AG04450 (cell line): ENCODE measurements at regions not wholly inside any gene's neighbourhood (a gene's known extent, or its start where the extent isn't known, plus 50 kb on each side); places are given as distances from the start of the nearest gene placed in this dataset.

ENCODE experiments used
- CTCF ChIA-PET: fragments of 300-600, 350-600 bp; formaldehyde crosslinking; extraction: SDS; loops from one replicate; lab custom pipeline; 2022; ENCODE audit warnings: antibody characterized with exemption, inconsistent platforms; lab: Charles Lee
- POLR2A ChIA-PET: fragments of 350-600 bp; formaldehyde crosslinking; extraction: SDS; loops from one replicate; lab custom pipeline; 2021; ENCODE audit warnings: antibody characterized with exemption, inconsistent platforms; lab: Yijun Ruan, JAX
- DNase-seq: peaks from one replicate; pipeline ENCODE4 v3.0.0-alpha.2; 2011; ENCODE audit warnings: low read depth, low spot score
- H3K27ac ChIP-seq: one replicate; pipeline ENCODE4 v1.5.1; 2012; ENCODE audit warnings: low read depth, low read length, control low read depth
- H3K27me3 ChIP-seq: one replicate; pipeline ENCODE4 v1.6.0; 2012; ENCODE audit warnings: low read length; ENCODE audit not compliant: control insufficient read depth, insufficient read depth
- H3K4me3 ChIP-seq: 2 replicates; pipeline ENCODE4 v1.5.1; 2011; ENCODE audit warnings: mild to moderate bottlenecking, low read depth, low read length, control low read depth
- H3K9me3 ChIP-seq: 2 replicates; pipeline ENCODE4 v1.5.1; 2012; ENCODE audit warnings: low read length; ENCODE audit not compliant: control insufficient read depth, insufficient read depth
- TF ChIP-seq, protein P1 (sequence below): IDR thresholded peaks from 2 replicates; pipeline ENCODE4 v1.5.1; 2011; ENCODE audit warnings: low read depth, low read length, control low read depth, inconsistent platforms

DNA sequence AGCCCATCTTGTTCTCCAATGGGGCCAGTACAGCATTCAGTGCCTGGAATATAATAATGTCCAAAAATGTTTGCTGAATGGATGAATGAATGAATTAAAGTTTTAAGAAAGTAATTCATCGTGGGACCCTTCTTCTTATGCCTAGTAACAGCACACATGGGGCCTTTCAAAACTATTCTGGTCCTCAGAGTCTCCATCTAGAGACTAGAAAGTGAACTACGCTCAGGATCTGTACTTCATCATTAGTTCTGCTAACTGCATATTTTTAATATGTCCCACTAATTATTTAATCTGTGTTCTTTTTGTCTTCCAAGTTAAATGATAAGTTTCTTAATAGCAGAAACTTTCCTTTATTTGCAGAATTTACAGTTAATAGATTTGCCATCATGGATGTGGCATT is 172.5 kb downstream of the SMAD2 start:
- no peak overlapping the region for H3K4me3 ChIP-seq
- DNase-seq, result no peak
- CTCF ChIA-PET, result interaction anchor here (1.0 kb wide), 1 partner anchor 9 kb away, joined by 4 read pairs; no protein-coding TSS in a partner anchor
- no peaks in the 10 kb centered on the region for H3K27me3 ChIP-seq
- POLR2A ChIA-PET, result no interaction called here
- TF ChIP-seq, protein P1, sequence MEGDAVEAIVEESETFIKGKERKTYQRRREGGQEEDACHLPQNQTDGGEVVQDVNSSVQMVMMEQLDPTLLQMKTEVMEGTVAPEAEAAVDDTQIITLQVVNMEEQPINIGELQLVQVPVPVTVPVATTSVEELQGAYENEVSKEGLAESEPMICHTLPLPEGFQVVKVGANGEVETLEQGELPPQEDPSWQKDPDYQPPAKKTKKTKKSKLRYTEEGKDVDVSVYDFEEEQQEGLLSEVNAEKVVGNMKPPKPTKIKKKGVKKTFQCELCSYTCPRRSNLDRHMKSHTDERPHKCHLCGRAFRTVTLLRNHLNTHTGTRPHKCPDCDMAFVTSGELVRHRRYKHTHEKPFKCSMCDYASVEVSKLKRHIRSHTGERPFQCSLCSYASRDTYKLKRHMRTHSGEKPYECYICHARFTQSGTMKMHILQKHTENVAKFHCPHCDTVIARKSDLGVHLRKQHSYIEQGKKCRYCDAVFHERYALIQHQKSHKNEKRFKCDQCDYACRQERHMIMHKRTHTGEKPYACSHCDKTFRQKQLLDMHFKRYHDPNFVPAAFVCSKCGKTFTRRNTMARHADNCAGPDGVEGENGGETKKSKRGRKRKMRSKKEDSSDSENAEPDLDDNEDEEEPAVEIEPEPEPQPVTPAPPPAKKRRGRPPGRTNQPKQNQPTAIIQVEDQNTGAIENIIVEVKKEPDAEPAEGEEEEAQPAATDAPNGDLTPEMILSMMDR, result peak; percentile 42
- H3K27ac ChIP-seq, result no peak overlapping the region
- H3K9me3 ChIP-seq, result no peaks in the 10 kb centered on the region; the same call in 1 of the 2 replicates

DNA sequence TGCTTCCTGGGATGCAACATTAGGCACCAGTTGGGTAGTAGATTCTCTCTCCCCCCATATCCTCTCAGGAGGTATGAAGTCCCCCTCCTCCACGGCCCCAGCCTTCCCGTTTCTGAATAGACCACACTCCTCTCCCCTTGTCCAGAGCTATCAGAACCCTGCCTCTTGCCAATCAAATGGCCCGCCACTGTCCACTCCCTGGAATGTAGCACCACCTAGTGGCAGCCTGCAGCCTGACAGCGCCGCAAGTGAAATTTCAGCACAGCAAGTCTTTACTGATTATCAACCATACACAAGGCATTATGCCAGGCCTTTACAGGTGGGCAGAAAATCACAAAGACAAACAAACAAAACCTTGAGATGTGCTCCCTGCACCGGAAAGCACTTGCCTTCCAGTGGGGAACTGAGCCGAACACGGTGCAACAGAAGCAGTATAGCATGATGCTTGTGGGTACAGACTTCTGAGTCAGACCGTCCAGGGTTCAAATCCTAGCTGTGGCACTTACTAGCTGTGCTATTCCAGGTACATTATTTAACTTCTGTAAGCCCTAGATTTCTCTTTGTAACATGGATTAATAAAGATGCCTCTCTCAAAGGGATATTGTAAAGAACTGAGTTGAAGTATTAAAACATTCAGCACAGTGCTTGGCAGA is 174.0 kb downstream of the SMAD2 start:
- Histone ChIP-seq H3K27ac (no peak overlapping the region), H3K27me3 (no peaks in the 10 kb centered on the region), H3K9me3 (no peaks in the 10 kb centered on the region; the same call in 1 of the 2 replicates), H3K4me3 (no peak overlapping the region)
- no peak for DNase-seq
- ChIA-PET POLR2A (no interaction called here), CTCF (interaction anchor here (0.6 to 1.0 kb wide), 5 partner anchors 15 to 657 kb away, joined by 3 to 5 read pairs (median 3); no protein-coding TSS in a partner anchor)
- TF ChIP-seq, protein P1, result peak; percentile 89

- Histone ChIP-seq H3K27me3 (no peaks in the 10 kb centered on the region), H3K4me3 (no peak overlapping the region), H3K9me3 (no peaks in the 10 kb centered on the region), H3K27ac (no peak overlapping the region)
- ChIA-PET CTCF (interaction anchor here (0.7 to 1.9 kb wide), 11 partner anchors 11 to 917 kb away, joined by 3 to 9 read pairs (median 3); no protein-coding TSS in a partner anchor), POLR2A (no interaction called here)
- no peak for DNase-seq
- TF ChIP-seq, protein P1, result no peak
These were observed 175.4 kb downstream of the SMAD2 start for GRCh38 chr18:47755102-47755456.

DNA sequence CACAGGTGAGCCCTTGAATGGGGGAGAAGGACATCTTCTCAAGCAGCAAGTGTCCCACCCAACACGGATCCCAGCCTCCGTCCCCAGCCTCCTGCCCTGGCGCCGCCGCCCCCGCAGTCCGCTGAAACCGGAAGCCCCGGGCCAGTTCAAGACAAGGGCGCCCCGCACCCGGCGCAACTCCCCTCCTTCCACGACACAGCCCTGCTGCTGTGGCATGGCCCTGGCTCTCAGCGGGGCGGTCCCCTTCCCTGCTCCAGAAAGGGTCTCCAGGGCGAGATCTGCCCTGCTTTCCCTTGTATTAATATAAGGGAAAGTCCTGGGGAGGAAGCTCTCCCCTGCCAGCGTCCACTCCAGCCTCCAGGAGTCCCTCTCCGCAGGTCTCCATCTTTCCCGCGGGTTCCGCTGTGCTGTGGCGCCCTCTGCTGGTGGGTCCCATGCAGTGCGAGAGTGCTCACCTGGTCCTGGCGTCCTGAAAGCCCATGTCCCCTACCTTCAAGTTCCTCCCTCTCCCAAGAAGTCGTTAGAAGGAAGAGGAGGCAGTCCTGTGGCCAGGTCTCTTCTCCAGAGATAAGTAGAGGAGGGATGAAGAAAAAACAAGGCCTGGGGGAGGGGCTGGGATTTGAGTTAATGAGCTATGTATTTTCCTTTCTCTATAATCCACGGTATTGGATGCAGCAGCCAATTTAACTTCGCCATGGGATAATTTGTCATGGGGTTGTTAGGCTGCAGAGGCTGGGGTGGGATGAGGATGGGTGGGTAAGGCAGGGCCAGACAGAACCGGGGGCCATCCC is 176.0 kb downstream of the SMAD2 start:
- CTCF ChIA-PET, result interaction anchor here (0.7 to 1.9 kb wide), 12 partner anchors 10 to 916 kb away, joined by 3 to 9 read pairs (median 3); no protein-coding TSS in a partner anchor
- Histone ChIP-seq H3K4me3 (no peak overlapping the region), H3K27me3 (no peaks in the 10 kb centered on the region), H3K9me3 (no peaks in the 10 kb centered on the region), H3K27ac (no peak overlapping the region)
- TF ChIP-seq, protein P1, result peak; percentile 49
- no peak for DNase-seq
- POLR2A ChIA-PET, result no interaction called here
